ENCODE measurements at regions not wholly inside any gene's neighbourhood (a gene's known extent, or its start where the extent isn't known, plus 50 kb on each side); places are given as distances from the start of the nearest gene placed in this dataset.

DNA sequence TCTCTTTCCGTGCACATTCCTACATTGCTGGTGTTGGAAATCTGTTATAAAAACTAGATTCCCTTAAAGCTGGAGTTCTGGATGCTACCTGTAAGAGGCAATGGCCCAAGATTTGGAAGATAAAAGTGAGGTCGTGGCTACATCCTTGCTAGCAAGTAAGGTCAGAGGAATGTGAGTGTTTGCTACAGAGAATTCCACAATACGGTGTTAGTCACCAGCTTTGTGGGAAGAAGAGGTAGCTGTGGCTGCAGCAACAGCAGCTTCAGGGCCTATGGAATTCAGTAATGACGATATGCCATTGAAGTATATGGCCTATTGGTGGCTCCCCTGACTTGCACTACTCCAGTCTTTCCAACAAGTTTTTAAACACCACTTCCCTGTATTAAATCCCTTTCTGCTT, 227.7 kb upstream of the TMEM260 start:
- H3K36me3 ChIP-seq, result no peaks in the 10 kb centered on the region
- 86 to 91% (median 89%) methylated on average over 4 of the region's 4 CpGs for WGBS, 4 donors
- no peak overlapping the region for H3K4me3 ChIP-seq
- DNase-seq (no peak), ATAC-seq (no peak)
- no peak overlapping the region for H3K27ac ChIP-seq
- peaks cover 0 to under 1% (median 0%) of the 10 kb centered on the region in 12 donors for H3K4me1 ChIP-seq
- no peak for TF ChIP-seq POLR2A (IDR thresholded peaks at IDR 0.05)
- TF ChIP-seq, protein P1, sequence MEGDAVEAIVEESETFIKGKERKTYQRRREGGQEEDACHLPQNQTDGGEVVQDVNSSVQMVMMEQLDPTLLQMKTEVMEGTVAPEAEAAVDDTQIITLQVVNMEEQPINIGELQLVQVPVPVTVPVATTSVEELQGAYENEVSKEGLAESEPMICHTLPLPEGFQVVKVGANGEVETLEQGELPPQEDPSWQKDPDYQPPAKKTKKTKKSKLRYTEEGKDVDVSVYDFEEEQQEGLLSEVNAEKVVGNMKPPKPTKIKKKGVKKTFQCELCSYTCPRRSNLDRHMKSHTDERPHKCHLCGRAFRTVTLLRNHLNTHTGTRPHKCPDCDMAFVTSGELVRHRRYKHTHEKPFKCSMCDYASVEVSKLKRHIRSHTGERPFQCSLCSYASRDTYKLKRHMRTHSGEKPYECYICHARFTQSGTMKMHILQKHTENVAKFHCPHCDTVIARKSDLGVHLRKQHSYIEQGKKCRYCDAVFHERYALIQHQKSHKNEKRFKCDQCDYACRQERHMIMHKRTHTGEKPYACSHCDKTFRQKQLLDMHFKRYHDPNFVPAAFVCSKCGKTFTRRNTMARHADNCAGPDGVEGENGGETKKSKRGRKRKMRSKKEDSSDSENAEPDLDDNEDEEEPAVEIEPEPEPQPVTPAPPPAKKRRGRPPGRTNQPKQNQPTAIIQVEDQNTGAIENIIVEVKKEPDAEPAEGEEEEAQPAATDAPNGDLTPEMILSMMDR (IDR thresholded peaks at IDR 0.05), result no peak
- intact Hi-C loops (cut with DNase I), result no loop called here
- no peaks in the 10 kb centered on the region for H3K27me3 ChIP-seq
- H3K9me3 ChIP-seq, result peaks cover 0 to 18% (median 0%) of the 10 kb centered on the region in 12 donors

DNA sequence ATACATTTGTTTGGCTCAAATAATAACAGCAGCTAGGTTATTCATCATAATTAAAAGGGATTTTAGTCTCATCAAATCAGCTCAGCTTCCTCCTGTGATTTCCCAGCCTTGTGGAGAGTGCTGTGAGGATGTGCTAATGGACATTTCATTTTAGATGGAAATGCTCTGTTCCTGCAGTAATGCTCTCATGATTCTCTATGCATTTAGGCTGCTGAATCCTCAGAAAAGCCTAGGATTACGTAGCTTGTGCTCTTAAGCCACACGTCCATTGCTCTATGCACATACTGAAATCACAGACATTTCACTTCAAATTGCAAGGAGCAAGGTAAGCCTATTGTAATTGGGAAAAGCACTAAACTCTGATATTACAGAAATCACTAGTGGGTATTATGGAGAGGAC, 226.6 kb upstream of the TMEM260 start:
- TF ChIP-seq, protein P1 (IDR thresholded peaks at IDR 0.05), result no peak
- TF ChIP-seq POLR2A (IDR thresholded peaks at IDR 0.05), result no peak
- WGBS, 4 donors, result 82 to 94% (median 91%) methylated on average over 2 of the region's 2 CpGs
- intact Hi-C loops (cut with DNase I), result no loop called here

DNA sequence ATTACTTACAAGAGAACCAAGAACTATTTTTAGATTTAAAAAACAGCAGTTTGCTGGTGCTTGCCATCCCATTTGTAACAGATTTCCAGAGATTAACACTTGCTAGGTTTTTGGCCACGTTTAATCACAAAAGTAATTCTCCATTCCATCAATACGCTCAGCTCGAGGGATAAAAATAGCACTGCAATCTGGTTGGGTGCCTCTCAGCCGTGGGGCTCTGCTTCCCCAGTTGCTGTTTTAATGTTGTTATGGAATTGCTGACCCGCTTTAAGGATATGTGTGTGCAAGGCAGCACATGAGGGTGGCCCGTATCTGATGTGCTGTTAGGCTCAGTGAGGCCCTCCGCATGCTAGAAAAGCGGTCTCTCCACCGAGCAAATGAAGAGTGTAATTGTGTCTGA, 222.2 kb upstream of the TMEM260 start:
- DNase-seq (no peak), ATAC-seq (no peak)
- 43 to 49% (median 46%) methylated on average over 9 of the region's 9 CpGs for WGBS, 4 donors
- Histone ChIP-seq H3K27ac (no peak overlapping the region), H3K4me3 (no peak overlapping the region), H3K27me3 (no peaks in the 10 kb centered on the region), H3K4me1 (peaks cover 0 to 9% (median 0%) of the 10 kb centered on the region in 12 donors), H3K36me3 (no peaks in the 10 kb centered on the region), H3K9me3 (peaks cover 0 to 5% (median 0%) of the 10 kb centered on the region in 12 donors)
- intact Hi-C loops (cut with DNase I), result no loop called here
- TF ChIP-seq, protein P1 (IDR thresholded peaks at IDR 0.05), result no peak
- no peak for TF ChIP-seq POLR2A (IDR thresholded peaks at IDR 0.05)

More for the DNA sequence above, 226.6 kb upstream of the TMEM260 start:
- ATAC-seq (no peak), DNase-seq (no peak)
- H3K36me3 ChIP-seq, result no peaks in the 10 kb centered on the region
- no peak overlapping the region for H3K4me3 ChIP-seq
- peaks cover 0 to 9% (median 0%) of the 10 kb centered on the region in 12 donors for H3K4me1 ChIP-seq
- no peak overlapping the region for H3K27ac ChIP-seq
- peaks cover 0 to 18% (median 0%) of the 10 kb centered on the region in 12 donors for H3K9me3 ChIP-seq
- H3K27me3 ChIP-seq, result no peaks in the 10 kb centered on the region

GRCh38 chr14:56358275-56358674, 221.3 kb upstream of the TMEM260 start:
- H3K27me3 ChIP-seq, result no peaks in the 10 kb centered on the region
- intact Hi-C loops (cut with DNase I), result no loop called here
- peaks cover 0 to 9% (median 0%) of the 10 kb centered on the region in 12 donors for H3K4me1 ChIP-seq
- TF ChIP-seq, protein P1 (IDR thresholded peaks at IDR 0.05), result no peak
- TF ChIP-seq POLR2A (IDR thresholded peaks at IDR 0.05), result no peak
- no peak for DNase-seq
- H3K9me3 ChIP-seq, result peaks cover 0 to 5% (median 0%) of the 10 kb centered on the region in 12 donors
- 68 to 87% (median 77%) methylated on average over 2 of the region's 2 CpGs for WGBS, 4 donors
- H3K36me3 ChIP-seq, result no peaks in the 10 kb centered on the region
- no peak for ATAC-seq
- no peak overlapping the region for H3K4me3 ChIP-seq
- H3K27ac ChIP-seq, result no peak overlapping the region

All from heart left ventricle (tissue), 16 donors.